OCI-LY3 (cell line): ENCODE measurements at regions not wholly inside any gene's neighbourhood (a gene's known extent, or its start where the extent isn't known, plus 50 kb on each side); places are given as distances from the start of the nearest gene placed in this dataset.

Experiments
- CTCF ChIP-seq: fragments of 200-600, 300-600 bp; sonication (generic); IDR thresholded peaks from 2 replicates; pipeline ENCODE4 v1.5.1; 2014; ENCODE audit warnings: antibody characterized with exemption, low read length, low read depth
- EZH2phosphoT487 ChIP-seq: fragments of 200-600 bp; shearing (Covaris generic); IDR thresholded peaks from 2 replicates; pipeline ENCODE4 v1.6.1; 2018; ENCODE audit warnings: antibody characterized with exemption, mixed run types, low read depth

GRCh38 chr1:5460974-5461373, 531.3 kb downstream of the NPHP4 start:
- TF ChIP-seq CTCF = no peak
- TF ChIP-seq EZH2phosphoT487 = no peak
